ENCODE measurements at regions not wholly inside any gene's neighbourhood (a gene's known extent, or its start where the extent isn't known, plus 50 kb on each side); places are given as distances from the start of the nearest gene placed in this dataset.

GRCh38 chr13:30111810-30112209 is 195.5 kb downstream of the KATNAL1 start:
- peak; percentile 31 for TF ChIP-seq CTCF (IDR thresholded peaks at IDR 0.05; ENCODE audit: unreplicated experiment)
- peaks cover 56% of the 10 kb centered on the region for H3K4me1 Mint-ChIP-seq (ENCODE audit: low read depth)
- DNase-seq (ENCODE audit: low spot score, unreplicated experiment) = no peak
- H3K4me3 Mint-ChIP-seq (ENCODE audit: low read depth) = no peak overlapping the region
- no peaks in the 10 kb centered on the region for H3K36me3 Mint-ChIP-seq (ENCODE audit: insufficient read depth)
- H3K9me3 Mint-ChIP-seq (ENCODE audit: low read depth) = no peaks in the 10 kb centered on the region
- peaks cover 6% of the 10 kb centered on the region for H3K27me3 Mint-ChIP-seq
- H3K27ac Mint-ChIP-seq = no peak overlapping the region

GRCh38 chr13:30110301-30111070 is 196.9 kb downstream of the KATNAL1 start:
- no peaks in the 10 kb centered on the region for H3K36me3 Mint-ChIP-seq (ENCODE audit: insufficient read depth)
- TF ChIP-seq CTCF (IDR thresholded peaks at IDR 0.05; ENCODE audit: unreplicated experiment) = no peak
- peaks cover 46% of the 10 kb centered on the region for H3K4me1 Mint-ChIP-seq (ENCODE audit: low read depth)
- DNase-seq (ENCODE audit: low spot score, unreplicated experiment) = no peak
- H3K9me3 Mint-ChIP-seq (ENCODE audit: low read depth) = no peaks in the 10 kb centered on the region
- H3K27ac Mint-ChIP-seq = peak overlapping the region; percentile 72
- H3K27me3 Mint-ChIP-seq = peaks cover 6% of the 10 kb centered on the region
- H3K4me3 Mint-ChIP-seq (ENCODE audit: low read depth) = no peak overlapping the region

- no peak for DNase-seq (ENCODE audit: low spot score, unreplicated experiment)
- no peak overlapping the region for H3K4me3 Mint-ChIP-seq (ENCODE audit: low read depth)
- TF ChIP-seq CTCF (IDR thresholded peaks at IDR 0.05; ENCODE audit: unreplicated experiment) = no peak
- H3K27me3 Mint-ChIP-seq = peaks cover 6% of the 10 kb centered on the region
- H3K9me3 Mint-ChIP-seq (ENCODE audit: low read depth) = no peaks in the 10 kb centered on the region
- peaks cover 44% of the 10 kb centered on the region for H3K4me1 Mint-ChIP-seq (ENCODE audit: low read depth)
- H3K27ac Mint-ChIP-seq = peak overlapping the region; percentile 72
- no peaks in the 10 kb centered on the region for H3K36me3 Mint-ChIP-seq (ENCODE audit: insufficient read depth)
Measured at GRCh38 chr13:30109471-30110135, 197.7 kb downstream of the KATNAL1 start.

GRCh38 chr13:30108913-30109237 is 198.5 kb downstream of the KATNAL1 start:
- peaks cover 6% of the 10 kb centered on the region for H3K27me3 Mint-ChIP-seq
- no peak overlapping the region for H3K4me3 Mint-ChIP-seq (ENCODE audit: low read depth)
- H3K4me1 Mint-ChIP-seq (ENCODE audit: low read depth) = peaks cover 38% of the 10 kb centered on the region
- no peak for DNase-seq (ENCODE audit: low spot score, unreplicated experiment)
- no peaks in the 10 kb centered on the region for H3K36me3 Mint-ChIP-seq (ENCODE audit: insufficient read depth)
- no peaks in the 10 kb centered on the region for H3K9me3 Mint-ChIP-seq (ENCODE audit: low read depth)
- TF ChIP-seq CTCF (IDR thresholded peaks at IDR 0.05; ENCODE audit: unreplicated experiment) = no peak
- peak overlapping the region; percentile 74 for H3K27ac Mint-ChIP-seq

- Mint-ChIP-seq H3K27me3 (peaks cover 6% of the 10 kb centered on the region), H3K27ac (no peak overlapping the region), H3K36me3 (ENCODE audit: insufficient read depth) (no peaks in the 10 kb centered on the region), H3K9me3 (ENCODE audit: low read depth) (no peaks in the 10 kb centered on the region), H3K4me1 (ENCODE audit: low read depth) (peaks cover 33% of the 10 kb centered on the region), H3K4me3 (ENCODE audit: low read depth) (no peak overlapping the region)
- no peak for DNase-seq (ENCODE audit: low spot score, unreplicated experiment)
- TF ChIP-seq CTCF (IDR thresholded peaks at IDR 0.05; ENCODE audit: unreplicated experiment) = no peak
Measured at GRCh38 chr13:30108216-30108912, 199.0 kb downstream of the KATNAL1 start.
